Tibial nerve (tissue), 4 donors: ENCODE measurements at regions not wholly inside any gene's neighbourhood (a gene's known extent, or its start where the extent isn't known, plus 50 kb on each side); places are given as distances from the start of the nearest gene placed in this dataset.

Source experiments
- DNase-seq, 2 donors: peaks; one replicate each; pipeline ENCODE4 v3.0.0-alpha.2; 2019; ENCODE audit warnings: low spot score in 2 of 2
- H3K27ac ChIP-seq, 4 donors: fragments of 200-600 bp; sonication (generic) in 3 of 4; one replicate each; pipeline ENCODE4 v1.5.1; 2017 to 2019; ENCODE audit warnings: mild to moderate bottlenecking in 1 of 4
- H3K27me3 ChIP-seq, 2 donors: fragments of 200-600 bp; sonication (generic) in 1 of 2; one replicate each; pipeline versions ENCODE4 v1.5.1 to v1.6.0; 2017 to 2019
- H3K36me3 ChIP-seq, 3 donors: fragments of 200-600 bp; sonication (generic); one replicate each; pipeline ENCODE4 v1.5.1; 2018 to 2019
- H3K4me1 ChIP-seq, 4 donors: fragments of 200-600 bp; sonication (generic) in 3 of 4; one replicate each; pipeline ENCODE4 v1.5.1; 2017 to 2019
- H3K4me3 ChIP-seq, 4 donors: fragments of 200-600 bp; sonication (generic) in 3 of 4; one replicate each; pipeline ENCODE4 v1.5.1; 2017 to 2019; ENCODE audit warnings: mild to moderate bottlenecking in 1 of 4, moderate library complexity in 1 of 4
- H3K9me3 ChIP-seq, 4 donors: fragments of 200-600 bp; sonication (generic) in 3 of 4; one replicate each; pipeline ENCODE4 v1.5.1; 2017 to 2019
- EP300 ChIP-seq, 2 donors: sonication (generic); formaldehyde crosslinking; IDR thresholded peaks; one replicate each; pipeline ENCODE4 v1.6.1; 2017; ENCODE audit warnings: antibody characterized with exemption in 2 of 2, mild to moderate bottlenecking in 1 of 2
- POLR2A ChIP-seq, 2 donors: fragments of 450-650 bp; IDR thresholded peaks; one replicate each; pipeline ENCODE4 v1.6.1; 2017; ENCODE audit warnings: antibody characterized with exemption in 2 of 2, mild to moderate bottlenecking in 2 of 2, moderate library complexity in 2 of 2
- WGBS, 2 donors: methylation state at CpG; one replicate each; pipeline ENCODE4 v1.1.5; 2018; 5-methylcytosine and 5-hydroxymethylcytosine counted together
- TF ChIP-seq, protein P1 (sequence below), 5 experiments: fragments of 200-600 bp in 3 of 5; fragments of 450-650 bp in 2 of 5; sonication (generic) in 3 of 5; IDR thresholded peaks; one replicate each; pipeline ENCODE4 v1.5.1; 2016 to 2019; ENCODE audit warnings: antibody characterized with exemption in 5 of 5, mild to moderate bottlenecking in 3 of 5, moderate library complexity in 2 of 5

DNA sequence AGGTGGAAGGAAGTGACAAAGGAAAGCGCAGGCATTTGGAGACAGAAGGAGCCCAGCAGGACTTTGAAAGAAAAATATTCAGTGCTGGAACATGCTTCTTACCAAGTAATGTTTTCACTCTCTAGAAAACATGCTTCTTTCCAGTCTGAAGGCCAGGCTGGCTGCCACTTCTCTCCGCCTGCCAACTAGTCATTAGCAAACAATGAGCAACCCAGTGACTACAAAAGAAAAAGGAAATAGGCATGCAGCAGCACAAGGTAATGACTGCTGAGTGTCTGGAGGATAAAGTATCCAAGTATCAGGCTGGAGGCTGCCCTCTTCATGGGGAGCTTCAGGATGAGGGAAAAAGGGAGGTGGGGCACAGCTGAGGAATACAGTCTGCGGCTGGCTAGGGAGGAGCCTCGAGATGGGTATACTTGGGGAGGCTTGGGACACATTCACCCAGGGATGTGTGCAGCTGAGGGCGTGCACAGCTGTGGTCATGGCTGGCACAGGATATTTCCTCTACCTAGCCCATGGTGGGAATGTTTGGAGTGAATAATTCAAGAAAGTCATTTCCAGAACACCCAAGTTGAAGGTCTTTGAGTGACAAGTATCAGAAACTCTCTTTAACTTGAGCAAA lies 161.5 kb upstream of the KIF2A start:
- no peak for DNase-seq
- Histone ChIP-seq H3K27me3 (no peaks in the 10 kb centered on the region), H3K36me3 (no peaks in the 10 kb centered on the region), H3K4me3 (no peak overlapping the region), H3K9me3 (no peaks in the 10 kb centered on the region), H3K27ac (peak overlapping the region in 2 of 4 donors; percentile 45 to 51), H3K4me1 (peaks cover 0 to 17% (median 3%) of the 10 kb centered on the region in 4 donors)
- WGBS, 2 donors = 59 to 67% methylated on average over 5 of the region's 5 CpGs
- TF ChIP-seq POLR2A (IDR thresholded peaks at IDR 0.05) (no peak), EP300 (IDR thresholded peaks at IDR 0.05) (no peak)
- TF ChIP-seq, protein P1, sequence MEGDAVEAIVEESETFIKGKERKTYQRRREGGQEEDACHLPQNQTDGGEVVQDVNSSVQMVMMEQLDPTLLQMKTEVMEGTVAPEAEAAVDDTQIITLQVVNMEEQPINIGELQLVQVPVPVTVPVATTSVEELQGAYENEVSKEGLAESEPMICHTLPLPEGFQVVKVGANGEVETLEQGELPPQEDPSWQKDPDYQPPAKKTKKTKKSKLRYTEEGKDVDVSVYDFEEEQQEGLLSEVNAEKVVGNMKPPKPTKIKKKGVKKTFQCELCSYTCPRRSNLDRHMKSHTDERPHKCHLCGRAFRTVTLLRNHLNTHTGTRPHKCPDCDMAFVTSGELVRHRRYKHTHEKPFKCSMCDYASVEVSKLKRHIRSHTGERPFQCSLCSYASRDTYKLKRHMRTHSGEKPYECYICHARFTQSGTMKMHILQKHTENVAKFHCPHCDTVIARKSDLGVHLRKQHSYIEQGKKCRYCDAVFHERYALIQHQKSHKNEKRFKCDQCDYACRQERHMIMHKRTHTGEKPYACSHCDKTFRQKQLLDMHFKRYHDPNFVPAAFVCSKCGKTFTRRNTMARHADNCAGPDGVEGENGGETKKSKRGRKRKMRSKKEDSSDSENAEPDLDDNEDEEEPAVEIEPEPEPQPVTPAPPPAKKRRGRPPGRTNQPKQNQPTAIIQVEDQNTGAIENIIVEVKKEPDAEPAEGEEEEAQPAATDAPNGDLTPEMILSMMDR (IDR thresholded peaks at IDR 0.05) = no peak

DNA sequence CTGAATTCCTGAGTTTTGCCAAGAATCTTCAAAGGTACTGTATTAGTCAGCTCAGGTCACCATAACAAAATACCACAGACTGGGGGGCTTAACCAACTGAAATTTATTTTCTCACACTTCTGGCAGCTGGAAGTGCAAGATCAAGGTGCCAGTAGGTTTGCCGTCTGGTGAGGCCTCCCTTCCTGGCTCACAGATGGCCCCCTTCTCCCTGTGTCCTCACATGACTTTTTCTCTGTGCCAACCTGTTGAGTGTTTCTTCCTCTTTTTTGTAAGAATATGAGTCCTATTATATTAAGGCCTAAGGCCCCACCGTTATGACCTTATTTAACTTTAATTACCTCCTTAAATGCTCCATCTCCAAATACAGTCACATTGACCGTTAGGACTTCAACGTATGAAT lies 156.1 kb upstream of the KIF2A start:
- no peaks in the 10 kb centered on the region for H3K27me3 ChIP-seq
- no peak for TF ChIP-seq POLR2A (IDR thresholded peaks at IDR 0.05)
- TF ChIP-seq EP300 (IDR thresholded peaks at IDR 0.05) = no peak
- TF ChIP-seq, protein P1 (IDR thresholded peaks at IDR 0.05) = no peak
- H3K36me3 ChIP-seq = no peaks in the 10 kb centered on the region
- H3K4me3 ChIP-seq = no peak overlapping the region
- H3K9me3 ChIP-seq = peaks cover 0 to 11% (median 2%) of the 10 kb centered on the region in 4 donors
- no peak overlapping the region for H3K27ac ChIP-seq
- WGBS, 2 donors = 79% methylated on average over 4 of the region's 4 CpGs
- no peaks in the 10 kb centered on the region for H3K4me1 ChIP-seq
- DNase-seq = no peak

DNA sequence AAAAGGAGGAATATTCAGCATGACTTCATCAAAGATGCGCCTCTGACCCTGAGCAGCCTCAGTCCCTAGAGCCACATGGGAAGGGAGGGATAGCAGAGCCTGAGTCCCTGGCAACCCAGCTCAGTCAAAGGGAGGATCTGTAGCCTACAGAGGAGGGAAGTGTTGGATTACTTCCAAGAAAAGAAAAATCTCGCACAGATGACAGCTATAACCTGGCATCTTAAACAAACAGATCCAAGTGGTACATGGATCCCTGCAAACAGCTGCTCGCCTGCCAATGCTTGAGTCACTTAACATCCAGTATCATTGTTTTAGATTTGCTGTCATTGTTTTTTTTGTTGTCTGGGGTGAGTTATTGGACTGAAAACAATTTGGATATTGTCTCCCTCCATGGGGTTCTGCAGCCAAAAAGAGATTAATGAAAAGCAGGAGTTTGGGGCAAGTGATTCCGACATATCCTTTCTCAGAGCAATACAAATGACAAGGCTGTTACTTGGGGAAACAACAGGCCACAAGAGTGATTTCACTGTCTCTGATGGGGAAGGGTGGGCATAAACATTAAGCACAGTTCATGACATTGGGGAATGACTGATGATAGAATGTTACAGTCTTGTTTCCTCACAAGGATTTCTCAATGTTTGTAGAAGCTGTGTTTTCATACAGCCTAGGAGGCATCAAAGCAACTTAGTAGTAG lies 153.5 kb upstream of the KIF2A start:
- WGBS, 2 donors = 48 to 53% methylated on average over 4 of the region's 4 CpGs
- no peak for DNase-seq
- no peak overlapping the region for H3K4me3 ChIP-seq
- TF ChIP-seq, protein P1 (IDR thresholded peaks at IDR 0.05) = no peak
- TF ChIP-seq EP300 (IDR thresholded peaks at IDR 0.05) (no peak), POLR2A (IDR thresholded peaks at IDR 0.05) (no peak)
- peaks cover 0 to 18% (median 2%) of the 10 kb centered on the region in 4 donors for H3K9me3 ChIP-seq
- H3K27me3 ChIP-seq = no peaks in the 10 kb centered on the region
- H3K36me3 ChIP-seq = no peaks in the 10 kb centered on the region
- peak overlapping the region in 1 of 4 donors; percentile 34 for H3K27ac ChIP-seq
- H3K4me1 ChIP-seq = no peaks in the 10 kb centered on the region

DNA sequence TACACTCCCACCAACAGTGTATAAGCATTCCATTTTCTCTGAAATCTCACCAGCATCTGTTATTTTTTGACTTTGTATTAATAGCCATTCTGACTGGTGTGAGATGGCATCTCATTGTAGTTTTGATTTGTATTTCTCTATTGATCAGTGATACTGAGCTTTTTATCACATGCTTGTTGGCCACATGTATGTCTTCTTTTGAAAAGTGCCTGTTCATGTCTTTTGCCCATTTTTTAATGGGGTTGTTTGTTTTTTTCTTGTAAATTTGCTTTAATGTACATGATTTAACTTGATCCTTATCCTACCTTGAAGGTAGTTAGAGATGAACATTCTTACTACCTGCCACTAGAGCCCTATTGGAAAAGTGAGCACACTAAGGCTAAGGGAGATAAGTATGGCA lies 151.2 kb upstream of the KIF2A start:
- no peak overlapping the region for H3K27ac ChIP-seq
- H3K4me1 ChIP-seq = no peaks in the 10 kb centered on the region
- DNase-seq = no peak
- no peak overlapping the region for H3K4me3 ChIP-seq
- no peaks in the 10 kb centered on the region for H3K27me3 ChIP-seq
- H3K36me3 ChIP-seq = no peaks in the 10 kb centered on the region
- TF ChIP-seq EP300 (IDR thresholded peaks at IDR 0.05) = no peak
- TF ChIP-seq, protein P1 (IDR thresholded peaks at IDR 0.05) = no peak
- no peak for TF ChIP-seq POLR2A (IDR thresholded peaks at IDR 0.05)
- H3K9me3 ChIP-seq = peaks cover 0 to 27% (median 2%) of the 10 kb centered on the region in 4 donors

DNA sequence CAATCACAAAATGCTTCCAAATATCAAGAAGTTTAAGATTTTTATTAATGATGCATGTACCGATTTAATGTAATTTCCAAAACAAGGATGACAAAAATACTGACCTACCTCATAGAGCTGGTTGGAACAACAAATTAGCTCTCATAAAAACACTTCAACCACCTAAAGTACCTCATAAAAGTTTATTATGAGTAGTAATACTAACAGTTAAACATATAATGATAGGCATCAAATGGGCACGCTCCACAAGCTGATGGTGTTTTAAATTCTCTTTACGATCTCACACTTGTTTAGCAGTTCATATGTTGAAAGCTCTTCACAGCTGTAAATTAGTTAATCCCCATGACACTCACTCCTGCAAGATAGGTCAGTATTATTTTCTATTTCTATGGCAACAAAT lies 150.0 kb upstream of the KIF2A start:
- no peaks in the 10 kb centered on the region for H3K4me1 ChIP-seq
- no peak overlapping the region for H3K4me3 ChIP-seq
- no peak for TF ChIP-seq POLR2A (IDR thresholded peaks at IDR 0.05)
- no peak for TF ChIP-seq EP300 (IDR thresholded peaks at IDR 0.05)
- TF ChIP-seq, protein P1 (IDR thresholded peaks at IDR 0.05) = no peak
- peaks cover 0 to 27% (median 2%) of the 10 kb centered on the region in 4 donors for H3K9me3 ChIP-seq
- H3K27me3 ChIP-seq = no peaks in the 10 kb centered on the region
- 63 to 65% methylated on average over 3 of the region's 3 CpGs for WGBS, 2 donors
- no peaks in the 10 kb centered on the region for H3K36me3 ChIP-seq
- no peak for DNase-seq
- no peak overlapping the region for H3K27ac ChIP-seq
